Aorta (tissue), 5 donors: ENCODE measurements at regions not wholly inside any gene's neighbourhood (a gene's known extent, or its start where the extent isn't known, plus 50 kb on each side); places are given as distances from the start of the nearest gene placed in this dataset.

Source experiments
- ATAC-seq: fragments of 200-7000 bp; cut with Tn5 transposase; one replicate; pipeline ENCODE4 v1.9.1; 2022; ENCODE audit warnings: moderate library complexity; ENCODE audit not compliant: low FRiP score
- DNase-seq, 2 donors: peaks; one replicate each; pipeline ENCODE4 v3.0.0-alpha.2; 2020
- H3K27ac ChIP-seq, 2 donors: one replicate each; pipeline ENCODE4 v1.5.1; 2013; ENCODE audit warnings: low read length in 2 of 2, mild to moderate bottlenecking in 2 of 2, moderate library complexity in 2 of 2, control low read depth in 1 of 2, inconsistent platforms in 1 of 2, low read depth in 1 of 2
- H3K27me3 ChIP-seq, 2 donors: one replicate each; pipeline ENCODE4 v1.6.1; 2013; ENCODE audit warnings: control low read depth in 1 of 2, low read length in 1 of 2, mild to moderate bottlenecking in 1 of 2, moderate library complexity in 1 of 2; ENCODE audit not compliant: insufficient read depth in 2 of 2, control insufficient read depth in 1 of 2
- H3K36me3 ChIP-seq, 2 donors: one replicate each; pipeline ENCODE4 v1.6.1; 2013; ENCODE audit warnings: control low read depth in 1 of 2, low read length in 1 of 2, mild to moderate bottlenecking in 1 of 2; ENCODE audit not compliant: insufficient read depth in 2 of 2, control insufficient read depth in 1 of 2
- H3K4me1 ChIP-seq, 2 donors: one replicate each; pipeline ENCODE4 v1.6.1; 2013; ENCODE audit warnings: low read length in 2 of 2, control low read depth in 1 of 2, mild to moderate bottlenecking in 1 of 2, moderate library complexity in 1 of 2; ENCODE audit not compliant: insufficient read depth in 2 of 2, control insufficient read depth in 1 of 2
- H3K4me3 ChIP-seq, 2 donors: one replicate each; pipeline ENCODE4 v1.5.1; 2013; ENCODE audit warnings: low read length in 2 of 2, control low read depth in 1 of 2, mild to moderate bottlenecking in 1 of 2
- H3K9me3 ChIP-seq: one replicate; pipeline ENCODE4 v1.6.1; 2013; ENCODE audit warnings: mild to moderate bottlenecking, low read length; ENCODE audit not compliant: control insufficient read depth
- WGBS, 2 donors: extraction: QIAGEN DNeasy Blood & Tissue Kit; methylation state at CpG; one replicate each; pipeline ENCODE4 v1.1.7; 2013; 5-methylcytosine and 5-hydroxymethylcytosine counted together
- intact Hi-C, 2 donors: fragments of 100-400 bp; cut with DNase I; formaldehyde crosslinking; loops; one replicate each; pipeline versions ENCODE4 v1.14.2 to v1.15.0; 2022
- donor health status: healthy with polysubstance abuse.
- donor health status: Bipolar disorder and iron deficiency.
- donor health status: DM: no; HTN: no; CAD: no.
- donor health status: DM: no; HTN: no; CAD: no.
- donor health status: DM: yes; HTN: yes; CAD: no.

GRCh38 chr18:22844190-22844589 lies 88.9 kb upstream of the RBBP8 start:
- Histone ChIP-seq H3K27ac (no peak overlapping the region), H3K4me3 (no peak overlapping the region), H3K9me3 (no peaks in the 10 kb centered on the region), H3K27me3 (peaks cover 0 to 2% of the 10 kb centered on the region in 2 donors), H3K4me1 (no peaks in the 10 kb centered on the region), H3K36me3 (no peaks in the 10 kb centered on the region)
- DNase-seq (no peak), ATAC-seq (no peak)
- intact Hi-C loops, result no loop called here
- 90 to 92% methylated on average over 2 of the region's 2 CpGs for WGBS, 2 donors

GRCh38 chr18:22844628-22845027 lies 88.5 kb upstream of the RBBP8 start:
- Histone ChIP-seq H3K4me3 (no peak overlapping the region), H3K9me3 (no peaks in the 10 kb centered on the region), H3K27me3 (peaks cover 0 to 2% of the 10 kb centered on the region in 2 donors), H3K36me3 (no peaks in the 10 kb centered on the region), H3K27ac (no peak overlapping the region), H3K4me1 (no peaks in the 10 kb centered on the region)
- ATAC-seq (no peak), DNase-seq (no peak)
- WGBS, 2 donors, result 87% methylated on average over 2 of the region's 2 CpGs
- intact Hi-C loops, result no loop called here

- ATAC-seq, result no peak
- intact Hi-C loops, result no loop called here
Measured at GRCh38 chr18:22846088-22846683, 86.9 kb upstream of the RBBP8 start.

GRCh38 chr18:22846697-22847096 lies 86.4 kb upstream of the RBBP8 start:
- ATAC-seq (no peak), DNase-seq (no peak)
- Histone ChIP-seq H3K27ac (no peak overlapping the region), H3K27me3 (no peaks in the 10 kb centered on the region), H3K4me1 (no peaks in the 10 kb centered on the region), H3K9me3 (no peaks in the 10 kb centered on the region), H3K36me3 (no peaks in the 10 kb centered on the region), H3K4me3 (no peak overlapping the region)
- intact Hi-C loops, result no loop called here

More at GRCh38 chr18:22846088-22846683, 86.9 kb upstream of the RBBP8 start:
- H3K9me3 ChIP-seq, result no peaks in the 10 kb centered on the region
- no peak for DNase-seq
- H3K36me3 ChIP-seq, result no peaks in the 10 kb centered on the region
- H3K4me1 ChIP-seq, result no peaks in the 10 kb centered on the region
- no peak overlapping the region for H3K4me3 ChIP-seq
- H3K27ac ChIP-seq, result no peak overlapping the region
- 25 to 28% methylated on average over 6 of the region's 6 CpGs for WGBS, 2 donors
- H3K27me3 ChIP-seq, result no peaks in the 10 kb centered on the region

- Histone ChIP-seq H3K36me3 (no peaks in the 10 kb centered on the region), H3K9me3 (no peaks in the 10 kb centered on the region), H3K4me3 (no peak overlapping the region), H3K27me3 (no peaks in the 10 kb centered on the region), H3K27ac (no peak overlapping the region), H3K4me1 (no peaks in the 10 kb centered on the region)
- no peak for ATAC-seq
- intact Hi-C loops, result no loop called here
- DNase-seq, result no peak
Measured at GRCh38 chr18:22847392-22847791, 85.7 kb upstream of the RBBP8 start.

- intact Hi-C loops, result no loop called here
- no peak overlapping the region for H3K27ac ChIP-seq
Measured at GRCh38 chr18:22847867-22848451, 85.2 kb upstream of the RBBP8 start.

GRCh38 chr18:22848615-22849014 lies 84.5 kb upstream of the RBBP8 start:
- no peaks in the 10 kb centered on the region for H3K4me1 ChIP-seq
- no peaks in the 10 kb centered on the region for H3K9me3 ChIP-seq
- intact Hi-C loops, result no loop called here
- H3K36me3 ChIP-seq, result no peaks in the 10 kb centered on the region
- H3K27me3 ChIP-seq, result no peaks in the 10 kb centered on the region
- no peak overlapping the region for H3K4me3 ChIP-seq
- no peak for DNase-seq
- no peak for ATAC-seq
- H3K27ac ChIP-seq, result no peak overlapping the region
- WGBS, 2 donors, result 94 to 96% methylated on average over 1 of the region's 1 CpG

More at GRCh38 chr18:22847867-22848451, 85.2 kb upstream of the RBBP8 start:
- H3K36me3 ChIP-seq, result no peaks in the 10 kb centered on the region
- H3K9me3 ChIP-seq, result no peaks in the 10 kb centered on the region
- DNase-seq (no peak), ATAC-seq (no peak)
- WGBS, 2 donors, result 0 to 2% methylated on average over 1 of the region's 1 CpG
- H3K4me1 ChIP-seq, result no peaks in the 10 kb centered on the region
- no peak overlapping the region for H3K4me3 ChIP-seq
- no peaks in the 10 kb centered on the region for H3K27me3 ChIP-seq

GRCh38 chr18:22856870-22857269 lies 76.3 kb upstream of the RBBP8 start:
- Histone ChIP-seq H3K36me3 (no peaks in the 10 kb centered on the region), H3K27ac (no peak overlapping the region), H3K4me3 (no peak overlapping the region), H3K4me1 (no peaks in the 10 kb centered on the region), H3K27me3 (no peaks in the 10 kb centered on the region), H3K9me3 (no peaks in the 10 kb centered on the region)
- WGBS, 2 donors, result 81 to 92% methylated on average over 2 of the region's 2 CpGs
- ATAC-seq (no peak), DNase-seq (no peak)
- intact Hi-C loops, result no loop called here

- H3K27me3 ChIP-seq, result no peaks in the 10 kb centered on the region
- no peak for ATAC-seq
- 52 to 60% methylated on average over 1 of the region's 1 CpG for WGBS, 2 donors
Measured at GRCh38 chr18:22858121-22858520, 75.0 kb upstream of the RBBP8 start.

More at GRCh38 chr18:22858121-22858520, 75.0 kb upstream of the RBBP8 start:
- intact Hi-C loops, result no loop called here
- no peak overlapping the region for H3K4me3 ChIP-seq
- H3K4me1 ChIP-seq, result no peaks in the 10 kb centered on the region
- H3K27ac ChIP-seq, result no peak overlapping the region
- no peak for DNase-seq
- H3K36me3 ChIP-seq, result no peaks in the 10 kb centered on the region
- no peaks in the 10 kb centered on the region for H3K9me3 ChIP-seq
